ENCODE measurements at regions not wholly inside any gene's neighbourhood (a gene's known extent, or its start where the extent isn't known, plus 50 kb on each side); places are given as distances from the start of the nearest gene placed in this dataset.

DNA sequence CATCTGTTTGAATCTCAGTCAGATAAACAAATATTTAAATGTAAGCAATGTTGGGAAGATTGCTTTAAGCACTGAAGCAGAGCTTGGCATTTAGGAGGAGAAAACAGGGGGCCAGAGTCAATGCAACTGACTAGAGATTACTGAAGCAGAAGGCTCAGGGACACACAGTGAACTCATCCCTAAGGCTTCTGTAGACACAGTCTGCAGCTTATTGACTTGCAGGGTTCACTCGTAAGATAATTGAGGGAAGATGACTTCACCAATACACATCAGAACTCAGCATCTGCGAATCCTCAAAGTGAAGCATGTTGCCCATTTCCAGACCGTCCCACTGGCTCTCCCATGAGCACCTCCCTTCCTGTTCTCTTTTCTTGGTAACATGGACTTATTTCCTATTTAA lies 363.4 kb upstream of the PFKP start:
- DNase-seq (no peak), ATAC-seq (no peak)
- H3K4me1 ChIP-seq, result no peaks in the 10 kb centered on the region
- WGBS, 3 donors, result 65 to 77% (median 69%) methylated on average over 3 of the region's 3 CpGs
- H3K27ac ChIP-seq, result no peak overlapping the region
- peaks cover 8% of the 10 kb centered on the region for H3K9me3 ChIP-seq
- H3K36me3 ChIP-seq (ENCODE audit: insufficient read depth in 1 of 2, low read depth in 1 of 2), result no peaks in the 10 kb centered on the region
- TF ChIP-seq, protein P1, sequence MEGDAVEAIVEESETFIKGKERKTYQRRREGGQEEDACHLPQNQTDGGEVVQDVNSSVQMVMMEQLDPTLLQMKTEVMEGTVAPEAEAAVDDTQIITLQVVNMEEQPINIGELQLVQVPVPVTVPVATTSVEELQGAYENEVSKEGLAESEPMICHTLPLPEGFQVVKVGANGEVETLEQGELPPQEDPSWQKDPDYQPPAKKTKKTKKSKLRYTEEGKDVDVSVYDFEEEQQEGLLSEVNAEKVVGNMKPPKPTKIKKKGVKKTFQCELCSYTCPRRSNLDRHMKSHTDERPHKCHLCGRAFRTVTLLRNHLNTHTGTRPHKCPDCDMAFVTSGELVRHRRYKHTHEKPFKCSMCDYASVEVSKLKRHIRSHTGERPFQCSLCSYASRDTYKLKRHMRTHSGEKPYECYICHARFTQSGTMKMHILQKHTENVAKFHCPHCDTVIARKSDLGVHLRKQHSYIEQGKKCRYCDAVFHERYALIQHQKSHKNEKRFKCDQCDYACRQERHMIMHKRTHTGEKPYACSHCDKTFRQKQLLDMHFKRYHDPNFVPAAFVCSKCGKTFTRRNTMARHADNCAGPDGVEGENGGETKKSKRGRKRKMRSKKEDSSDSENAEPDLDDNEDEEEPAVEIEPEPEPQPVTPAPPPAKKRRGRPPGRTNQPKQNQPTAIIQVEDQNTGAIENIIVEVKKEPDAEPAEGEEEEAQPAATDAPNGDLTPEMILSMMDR (IDR thresholded peaks at IDR 0.05), result no peak
- no peak overlapping the region for H3K4me3 ChIP-seq
- intact Hi-C loops (cut with DNase I), result no loop called here
- no peaks in the 10 kb centered on the region for H3K27me3 ChIP-seq (ENCODE audit: insufficient read depth in 3 of 3, low read length in 2 of 3)

DNA sequence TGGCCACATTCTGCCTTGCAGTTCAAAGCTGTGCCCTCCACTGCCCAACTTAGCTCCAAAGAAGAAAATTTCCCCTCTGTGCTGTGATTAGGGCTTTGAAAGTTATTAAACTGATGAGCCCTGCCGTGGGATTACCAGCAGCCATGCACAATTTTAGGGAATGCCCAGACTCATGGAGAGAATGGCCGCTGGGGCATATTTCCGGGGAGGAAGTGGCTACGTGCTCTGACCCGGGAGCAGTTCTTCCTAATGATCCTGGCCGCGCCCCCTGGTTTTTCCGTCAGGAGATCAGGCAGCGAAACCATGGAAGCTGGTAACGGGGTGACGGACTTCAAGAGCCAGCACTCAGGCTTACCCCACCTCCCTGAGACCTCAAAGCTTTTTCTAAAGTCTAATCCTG lies 365.5 kb upstream of the PFKP start:
- Histone ChIP-seq H3K27ac (no peak overlapping the region), H3K4me3 (no peak overlapping the region), H3K9me3 (no peaks in the 10 kb centered on the region), H3K36me3 (ENCODE audit: insufficient read depth in 1 of 2, low read depth in 1 of 2) (no peaks in the 10 kb centered on the region), H3K27me3 (ENCODE audit: insufficient read depth in 3 of 3, low read length in 2 of 3) (no peaks in the 10 kb centered on the region), H3K4me1 (no peaks in the 10 kb centered on the region)
- ATAC-seq (no peak), DNase-seq (no peak)
- intact Hi-C loops (cut with DNase I), result no loop called here
- WGBS, 3 donors, result 88 to 91% (median 89%) methylated on average over 11 of the region's 11 CpGs
- TF ChIP-seq, protein P1 (IDR thresholded peaks at IDR 0.05), result no peak

DNA sequence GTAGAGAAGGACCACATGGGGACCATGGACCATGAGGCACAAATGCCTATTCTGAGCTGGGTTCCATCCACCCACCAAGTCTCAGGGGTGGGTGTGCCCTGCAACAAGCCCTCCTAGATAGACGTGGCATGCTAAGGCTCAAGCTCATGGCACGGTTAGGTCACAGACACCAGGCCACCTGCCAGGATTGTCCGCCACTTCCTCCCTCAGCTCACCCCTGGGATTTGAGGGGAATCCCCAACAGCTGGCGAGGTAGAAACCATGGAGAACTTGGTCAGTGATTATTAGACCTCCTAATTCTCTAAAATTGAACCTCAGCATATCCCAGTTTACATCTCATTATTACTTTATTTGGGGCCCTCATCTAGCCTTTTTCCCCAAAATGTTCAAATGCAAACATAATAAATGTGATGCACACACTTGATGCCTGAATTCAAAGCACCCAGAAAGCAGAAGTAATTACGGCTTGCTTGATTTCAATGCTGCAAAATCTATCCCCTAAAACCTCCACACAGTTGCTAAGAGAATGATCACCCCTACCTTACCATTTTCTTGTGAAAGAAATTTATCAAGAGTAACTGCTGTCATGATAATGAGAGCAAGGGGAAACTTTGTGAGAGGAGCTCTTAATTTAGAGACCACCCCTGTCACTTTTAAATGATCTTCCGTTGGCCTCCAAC lies 366.6 kb upstream of the PFKP start:
- no peaks in the 10 kb centered on the region for H3K27me3 ChIP-seq (ENCODE audit: insufficient read depth in 3 of 3, low read length in 2 of 3)
- H3K27ac ChIP-seq, result no peak overlapping the region
- no peak for DNase-seq
- TF ChIP-seq, protein P1 (IDR thresholded peaks at IDR 0.05), result no peak
- no peak overlapping the region for H3K4me3 ChIP-seq
- no peaks in the 10 kb centered on the region for H3K4me1 ChIP-seq
- 33 to 41% (median 37%) methylated on average over 6 of the region's 6 CpGs for WGBS, 3 donors
- no peaks in the 10 kb centered on the region for H3K36me3 ChIP-seq (ENCODE audit: insufficient read depth in 1 of 2, low read depth in 1 of 2)
- intact Hi-C loops (cut with DNase I), result no loop called here
- H3K9me3 ChIP-seq, result no peaks in the 10 kb centered on the region
- ATAC-seq, result no peak

DNA sequence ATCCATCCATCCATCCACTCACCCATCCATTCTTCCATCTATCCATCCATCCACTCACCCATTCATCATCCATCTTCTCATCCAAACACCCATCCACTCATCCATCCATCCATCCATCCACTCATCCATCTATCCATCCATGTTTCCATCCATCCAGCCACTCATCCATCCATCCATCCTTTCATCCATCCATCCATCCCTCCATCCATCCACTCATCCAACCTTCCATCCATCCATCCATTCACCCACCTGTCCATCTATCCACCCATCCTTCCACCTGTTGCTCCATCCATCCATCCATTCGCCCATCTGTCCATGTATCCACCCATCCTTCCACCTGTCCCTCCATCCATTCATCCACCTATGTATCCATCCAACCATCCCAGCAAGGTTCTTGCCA lies 378.4 kb upstream of the PFKP start:
- Histone ChIP-seq H3K9me3 (no peaks in the 10 kb centered on the region), H3K36me3 (ENCODE audit: insufficient read depth in 1 of 2, low read depth in 1 of 2) (no peaks in the 10 kb centered on the region), H3K27me3 (ENCODE audit: insufficient read depth in 3 of 3, low read length in 2 of 3) (no peaks in the 10 kb centered on the region), H3K4me3 (no peak overlapping the region), H3K27ac (no peak overlapping the region), H3K4me1 (no peaks in the 10 kb centered on the region)
- intact Hi-C loops (cut with DNase I), result no loop called here
- ATAC-seq (no peak), DNase-seq (no peak)
- TF ChIP-seq, protein P1 (IDR thresholded peaks at IDR 0.05), result no peak
- WGBS, 3 donors, result 39 to 87% (median 70%) methylated on average over 1 of the region's 1 CpG

DNA sequence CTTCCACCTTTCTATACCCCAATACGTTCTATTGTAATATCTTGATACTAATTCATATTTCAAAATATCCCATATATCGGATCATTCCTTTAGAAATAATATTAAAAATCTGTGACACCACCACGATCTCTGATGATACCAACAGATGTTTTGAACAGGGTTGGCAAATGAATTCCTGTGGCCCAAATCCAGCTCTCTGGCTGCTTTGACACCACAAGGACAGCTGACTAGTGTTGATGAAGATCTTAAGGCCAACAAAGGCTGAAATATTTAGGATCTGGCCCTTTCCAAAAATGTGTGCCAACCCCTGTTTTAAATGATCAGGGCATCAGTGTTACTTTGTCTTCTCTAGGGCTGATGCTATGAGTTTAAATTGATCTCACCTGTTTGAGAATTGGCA lies 380.7 kb upstream of the PFKP start:
- intact Hi-C loops (cut with DNase I), result no loop called here
- H3K36me3 ChIP-seq (ENCODE audit: insufficient read depth in 1 of 2, low read depth in 1 of 2), result no peaks in the 10 kb centered on the region
- WGBS, 3 donors, result 25 to 29% (median 27%) methylated on average over 3 of the region's 3 CpGs
- ATAC-seq (no peak), DNase-seq (no peak)
- no peaks in the 10 kb centered on the region for H3K4me1 ChIP-seq
- peaks cover 0 to 2% (median 0%) of the 10 kb centered on the region in 3 donors for H3K27me3 ChIP-seq (ENCODE audit: insufficient read depth in 3 of 3, low read length in 2 of 3)
- H3K9me3 ChIP-seq, result no peaks in the 10 kb centered on the region
- no peak overlapping the region for H3K4me3 ChIP-seq
- TF ChIP-seq, protein P1 (IDR thresholded peaks at IDR 0.05), result no peak
- no peak overlapping the region for H3K27ac ChIP-seq
